Fibroblast of lung (primary cell): ENCODE measurements at regions not wholly inside any gene's neighbourhood (a gene's known extent, or its start where the extent isn't known, plus 50 kb on each side); places are given as distances from the start of the nearest gene placed in this dataset.

Source experiments
- DNase-seq, 2 donors: peaks; one replicate each; pipeline versions ENCODE4 v3.0.0 to v3.0.0-alpha.2; 2010; ENCODE audit warnings: low read depth in 2 of 2
- H2AFZ ChIP-seq: 2 replicates; pipeline ENCODE4 v1.5.1; 2012; ENCODE audit warnings: low read length, control low read depth, inconsistent platforms
- H3K27ac ChIP-seq: 2 replicates; pipeline ENCODE4 v1.5.1; 2011; ENCODE audit warnings: low read length, control low read depth; ENCODE audit not compliant: insufficient read depth
- H3K27me3 ChIP-seq: 2 replicates; pipeline ENCODE4 v1.5.1; 2011; ENCODE audit warnings: mild to moderate bottlenecking, low read length; ENCODE audit not compliant: control insufficient read depth, insufficient read depth
- H3K36me3 ChIP-seq: 2 replicates; pipeline ENCODE4 v1.5.1; 2011; ENCODE audit warnings: low read length; ENCODE audit not compliant: control insufficient read depth, insufficient read depth
- H3K4me1 ChIP-seq: 2 replicates; pipeline ENCODE4 v1.5.1; 2011; ENCODE audit warnings: low read length; ENCODE audit not compliant: control insufficient read depth, insufficient read depth; ENCODE audit errors: extremely low read depth
- H3K4me2 ChIP-seq: 2 replicates; pipeline ENCODE4 v1.5.1; 2011; ENCODE audit warnings: low read length, control low read depth; ENCODE audit not compliant: insufficient read depth; ENCODE audit errors: extremely low read depth
- H3K4me3 ChIP-seq, 4 experiments: fragments of 200-600 bp in 1 of 4; sonication (generic) in 1 of 4; replicated peaks in 1 of 4; 2 replicates each; pipeline ENCODE4 v1.5.1; 2011 to 2016; ENCODE audit warnings: low read length in 4 of 4, low read depth in 3 of 4, mild to moderate bottlenecking in 3 of 4, control low read depth in 2 of 4, inconsistent platforms in 1 of 4, mixed read lengths in 1 of 4; ENCODE audit not compliant: insufficient read depth in 1 of 4; ENCODE audit errors: control extremely low read depth in 1 of 4
- H3K79me2 ChIP-seq: 2 replicates; pipeline ENCODE4 v1.5.1; 2012; ENCODE audit warnings: mild to moderate bottlenecking, low read length, inconsistent platforms; ENCODE audit not compliant: control insufficient read depth, insufficient read depth
- H3K9ac ChIP-seq: 2 replicates; pipeline ENCODE4 v1.5.1; 2011; ENCODE audit warnings: mild to moderate bottlenecking, low read length, control low read depth; ENCODE audit not compliant: insufficient read depth
- H3K9me3 ChIP-seq: 2 replicates; pipeline ENCODE4 v1.5.1; 2012; ENCODE audit warnings: low read depth, low read length; ENCODE audit not compliant: control insufficient read depth, insufficient read depth
- H4K20me1 ChIP-seq: 2 replicates; pipeline ENCODE4 v1.5.1; 2011; ENCODE audit warnings: low read length; ENCODE audit not compliant: control insufficient read depth, insufficient read depth; ENCODE audit errors: extremely low read depth
- CTCF ChIP-seq, 2 donors: IDR thresholded peaks in 1 of 2; conservative IDR thresholded peaks in 1 of 2; 1 replicate in 1 of 2; 2 replicates in 1 of 2; pipeline ENCODE4 v1.5.1; 2011 to 2012; ENCODE audit warnings: low read length in 2 of 2, control low read depth in 1 of 2, inconsistent platforms in 1 of 2, low read depth in 1 of 2, mild to moderate bottlenecking in 1 of 2
- EZH2 ChIP-seq: IDR thresholded peaks from 2 replicates; pipeline ENCODE4 v1.5.1; 2012; ENCODE audit warnings: low read length, control low read depth, mild to moderate bottlenecking; ENCODE audit errors: missing control alignments

DNA sequence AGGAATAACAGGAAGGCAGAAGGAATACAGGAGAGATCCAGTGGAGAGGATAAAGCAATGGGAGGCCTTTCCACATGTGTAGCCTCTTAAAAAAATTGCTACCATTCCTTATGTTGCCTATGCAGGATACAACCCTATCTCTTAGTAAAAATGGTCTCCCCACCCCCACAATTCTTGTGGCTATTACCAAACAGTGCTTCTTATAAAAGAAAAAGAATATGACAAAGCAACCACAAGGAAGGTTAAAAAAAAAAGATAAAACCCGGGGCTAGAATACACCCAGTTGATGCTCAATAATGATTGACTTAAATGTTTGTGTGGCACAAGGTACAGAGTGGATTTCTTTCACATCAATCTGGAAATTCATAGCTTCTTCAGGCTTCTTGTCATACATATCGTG lies 250.9 kb downstream of the HIVEP2 start:
- Histone ChIP-seq H3K4me2 (no peak overlapping the region), H3K79me2 (no peaks in the 10 kb centered on the region), H3K4me3 (no peak overlapping the region), H3K9ac (no peak overlapping the region), H3K27me3 (no peaks in the 10 kb centered on the region), H3K4me1 (peaks cover 22% of the 10 kb centered on the region), H4K20me1 (no peaks in the 10 kb centered on the region), H3K9me3 (no peaks in the 10 kb centered on the region), H3K27ac (no peak overlapping the region), H2AFZ (no peak overlapping the region), H3K36me3 (no peaks in the 10 kb centered on the region)
- DNase-seq, result peak in 1 of 2 donors; percentile 76
- TF ChIP-seq CTCF (conservative IDR thresholded peaks at IDR 0.05 in 1 of 2, IDR thresholded peaks at IDR 0.05 in 1 of 2; ENCODE audit: low read depth in 1 of 2, low read length in 2 of 2), result no peak
- TF ChIP-seq EZH2, result no peak

- H3K9ac ChIP-seq, result no peak overlapping the region
- H3K36me3 ChIP-seq, result no peaks in the 10 kb centered on the region
- peaks cover 22% of the 10 kb centered on the region for H3K4me1 ChIP-seq
- peak; percentile 24 to 50 for DNase-seq
- H2AFZ ChIP-seq, result no peak overlapping the region
- no peak overlapping the region for H3K27ac ChIP-seq
- H3K4me3 ChIP-seq, result no peak overlapping the region
- H3K9me3 ChIP-seq, result no peaks in the 10 kb centered on the region
- H3K4me2 ChIP-seq, result no peak overlapping the region
- no peaks in the 10 kb centered on the region for H3K79me2 ChIP-seq
- H3K27me3 ChIP-seq, result no peaks in the 10 kb centered on the region
- TF ChIP-seq EZH2 (no peak), CTCF (conservative IDR thresholded peaks at IDR 0.05 in 1 of 2, IDR thresholded peaks at IDR 0.05 in 1 of 2; ENCODE audit: low read depth in 1 of 2, low read length in 2 of 2) (no peak)
- H4K20me1 ChIP-seq, result no peaks in the 10 kb centered on the region
These were observed 250.0 kb downstream of the HIVEP2 start for GRCh38 chr6:142695016-142695415.

- peak overlapping the region; percentile 27 for H3K4me2 ChIP-seq
- TF ChIP-seq EZH2 (no peak), CTCF (conservative IDR thresholded peaks at IDR 0.05 in 1 of 2, IDR thresholded peaks at IDR 0.05 in 1 of 2; ENCODE audit: low read depth in 1 of 2, low read length in 2 of 2) (no peak)
- no peak overlapping the region for H3K4me3 ChIP-seq
- no peak overlapping the region for H3K27ac ChIP-seq
- no peaks in the 10 kb centered on the region for H3K9me3 ChIP-seq
- H4K20me1 ChIP-seq, result no peaks in the 10 kb centered on the region
- no peaks in the 10 kb centered on the region for H3K79me2 ChIP-seq
- H2AFZ ChIP-seq, result peak overlapping the region; percentile 25
- no peaks in the 10 kb centered on the region for H3K27me3 ChIP-seq
- DNase-seq, result peak in 1 of 2 donors; percentile 28
- H3K9ac ChIP-seq, result no peak overlapping the region
- peaks cover 22% of the 10 kb centered on the region for H3K4me1 ChIP-seq
- no peaks in the 10 kb centered on the region for H3K36me3 ChIP-seq
These were observed 248.6 kb downstream of the HIVEP2 start for GRCh38 chr6:142696123-142697000.
